Fibroblast of skin of scalp (primary cell): ENCODE measurements at regions not wholly inside any gene's neighbourhood (a gene's known extent, or its start where the extent isn't known, plus 50 kb on each side); places are given as distances from the start of the nearest gene placed in this dataset.

ENCODE experiments used
- DNase-seq: peaks from one replicate; pipeline ENCODE4 v3.0.0-alpha.2; 2013

DNA sequence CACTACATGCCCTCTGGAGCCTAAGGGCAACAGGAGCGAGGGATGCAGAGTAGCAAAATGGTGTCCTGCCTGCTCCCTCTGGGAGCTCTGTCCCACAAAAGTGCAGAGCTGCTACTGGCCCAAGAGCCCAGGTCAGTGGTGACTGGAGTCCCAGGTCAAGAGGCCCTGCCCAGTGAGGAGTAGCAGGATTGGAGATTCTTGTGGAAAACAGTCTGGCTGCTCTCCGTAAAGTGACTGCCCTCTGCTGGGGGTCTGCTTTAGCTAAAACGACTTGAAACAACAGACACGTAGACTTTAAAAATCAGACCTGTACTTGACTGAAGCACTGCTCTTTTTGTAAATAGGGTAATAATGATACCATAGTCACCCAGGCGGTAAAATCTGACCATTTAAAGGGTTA, 917.0 kb downstream of the MAT2B start:
- peak; percentile 57 for DNase-seq

DNA sequence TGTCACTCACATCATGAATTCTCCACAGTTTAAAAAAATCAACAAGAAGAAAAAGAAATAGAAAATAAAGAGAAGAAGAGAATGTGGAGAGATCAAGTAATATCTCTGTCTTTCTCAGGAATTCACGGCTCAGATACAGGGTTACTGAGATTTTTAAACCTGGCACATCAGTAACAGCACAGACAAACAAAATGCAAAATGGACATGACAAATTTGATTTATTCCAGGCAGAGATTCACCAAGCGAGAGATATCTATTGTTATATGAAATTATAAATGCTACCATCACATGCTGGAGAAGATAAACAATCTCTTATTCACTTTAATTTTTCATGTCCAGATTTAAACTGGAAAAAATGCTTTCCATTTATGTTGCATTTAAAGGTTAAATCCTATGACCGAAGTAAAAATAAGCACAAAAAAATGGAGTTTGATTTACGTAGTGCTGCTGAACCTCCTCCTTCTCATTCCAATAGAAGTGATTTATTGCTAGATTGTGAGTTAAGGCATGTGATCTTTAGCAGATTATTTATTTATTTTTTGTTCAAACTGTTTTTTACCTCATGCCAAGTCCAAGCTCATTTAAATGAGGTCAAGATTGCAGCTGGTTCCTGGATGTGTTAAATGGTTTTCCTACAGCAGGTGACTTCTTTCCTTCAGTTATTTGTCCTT, 926.4 kb downstream of the MAT2B start:
- DNase-seq, result no peak

DNA sequence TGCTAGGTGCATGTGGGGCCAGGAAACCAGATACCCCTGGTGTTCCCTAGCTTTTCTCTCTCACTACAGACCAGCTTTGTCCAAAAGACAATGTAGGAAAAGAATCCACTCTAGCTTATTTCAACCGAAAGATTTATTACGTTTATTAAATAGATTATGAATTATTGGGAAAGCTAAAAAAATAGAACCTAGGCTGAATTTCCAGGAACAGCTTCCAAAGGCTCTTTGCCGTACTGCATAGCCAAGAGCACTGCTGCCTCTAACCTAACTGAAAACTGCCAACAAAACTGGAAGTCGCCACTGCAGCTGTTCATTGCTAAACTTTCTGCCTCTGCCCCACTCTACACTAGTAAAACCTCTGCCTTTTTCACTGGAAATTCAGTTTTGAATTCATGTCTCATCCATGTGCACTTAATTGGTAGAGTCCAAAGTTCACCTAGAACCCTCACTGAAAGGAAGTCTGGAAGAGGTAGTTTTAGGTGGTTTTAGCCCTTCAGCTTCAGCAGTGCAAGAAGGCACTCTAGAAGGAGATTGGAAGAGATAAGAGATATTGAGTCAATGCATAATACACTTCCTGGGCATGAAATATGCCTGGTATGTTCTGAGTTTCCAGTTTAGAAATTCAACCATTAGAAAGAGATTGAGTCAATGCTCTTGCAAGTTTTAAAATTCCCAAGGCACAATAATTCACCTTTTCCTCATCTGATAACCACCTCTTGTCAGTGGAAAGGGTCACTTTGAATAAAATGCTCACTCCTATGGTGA, 927.9 kb downstream of the MAT2B start:
- DNase-seq, result no peak

DNA sequence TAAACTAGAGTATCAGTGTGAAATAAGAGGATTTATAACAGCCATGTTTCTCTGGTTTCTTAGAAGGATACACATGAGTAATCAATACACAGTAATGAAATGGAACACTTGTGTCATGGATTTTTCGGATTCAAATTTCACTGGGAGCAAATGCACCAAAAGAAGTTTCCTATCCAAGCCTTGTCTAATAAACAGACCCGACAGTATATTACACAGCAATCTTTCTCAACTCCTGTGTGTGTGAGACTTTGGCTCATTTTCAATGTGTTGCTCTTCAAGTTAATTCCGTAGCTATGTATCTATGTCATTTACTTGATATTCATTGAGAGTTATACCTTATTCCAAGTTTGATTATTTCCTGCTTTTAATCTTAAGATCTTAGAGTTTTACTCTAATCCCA, 930.2 kb downstream of the MAT2B start:
- DNase-seq, result no peak

DNA sequence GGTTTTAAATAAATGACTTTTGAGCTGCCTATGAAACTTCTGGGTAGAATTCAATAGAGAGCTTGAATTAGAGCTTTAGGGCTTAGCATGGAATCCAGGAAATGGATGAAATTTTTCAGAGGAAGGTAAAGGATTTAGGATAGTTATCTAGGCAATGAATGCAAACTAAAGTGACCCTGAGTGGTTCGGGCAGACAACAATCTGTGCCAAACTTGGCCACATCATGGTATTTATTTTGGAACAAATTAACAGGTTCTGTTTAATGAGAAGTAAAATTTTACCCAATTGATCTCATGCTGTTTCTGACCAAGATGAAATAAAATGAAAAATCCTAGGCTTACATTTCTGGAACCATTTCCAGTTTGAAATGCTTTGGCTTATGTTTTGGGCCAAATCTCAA, 934.4 kb downstream of the MAT2B start:
- no peak for DNase-seq

DNA sequence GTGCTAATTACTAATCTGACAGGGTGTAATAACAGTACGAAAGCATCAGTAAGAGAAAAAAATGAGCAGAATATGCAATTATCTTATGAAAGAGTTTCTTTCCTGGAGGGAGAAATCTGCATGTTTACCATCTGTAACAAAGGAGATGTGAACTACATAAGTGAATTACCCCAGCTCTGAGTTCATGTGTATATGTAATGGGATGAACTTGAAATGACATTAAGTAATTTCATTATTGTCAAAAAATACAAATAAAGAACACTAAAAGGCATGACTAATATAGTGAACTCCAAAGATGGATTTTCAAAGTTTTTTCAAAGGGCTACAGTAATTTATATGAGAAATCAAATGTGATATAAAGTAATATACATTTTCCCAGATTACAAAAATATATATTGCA, 944.0 kb downstream of the MAT2B start:
- no peak for DNase-seq

DNA sequence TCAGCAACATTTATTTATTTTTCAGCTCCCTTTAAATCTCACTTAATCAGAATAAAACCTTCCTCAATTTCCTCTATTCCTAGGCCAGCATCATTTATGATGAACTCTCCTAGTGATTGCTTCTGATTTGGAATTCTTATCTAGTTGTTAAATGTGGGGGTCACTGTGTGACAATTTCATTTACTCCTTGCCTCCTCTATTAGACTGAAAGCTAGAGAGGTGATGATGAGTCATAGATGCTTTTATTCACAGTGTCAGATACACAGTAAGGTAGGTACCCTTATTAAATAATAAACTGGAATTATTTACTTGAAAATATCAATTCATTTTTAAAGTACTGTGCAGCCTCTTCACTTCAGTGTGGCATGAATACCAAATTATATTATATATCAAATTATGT, 960.6 kb downstream of the MAT2B start:
- DNase-seq, result no peak

DNA sequence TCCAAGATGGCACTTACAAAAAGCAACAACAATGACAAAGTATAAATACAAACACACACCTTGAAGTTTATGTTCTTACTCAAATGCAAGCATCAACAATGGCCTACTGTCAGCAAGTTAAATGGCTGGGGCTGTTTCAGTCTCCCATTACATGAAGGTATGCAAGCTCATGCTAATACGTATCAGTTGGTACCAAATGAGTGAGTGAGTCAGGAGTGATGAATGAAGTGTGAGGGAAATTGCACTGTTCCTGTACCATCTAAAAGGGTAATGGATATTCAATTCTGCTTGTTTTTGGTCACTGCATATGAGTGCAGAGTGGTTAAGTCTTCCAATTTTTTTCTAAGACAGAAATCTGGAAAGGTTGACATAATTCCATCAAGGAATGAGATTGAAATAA, 964.9 kb downstream of the MAT2B start:
- no peak for DNase-seq

DNA sequence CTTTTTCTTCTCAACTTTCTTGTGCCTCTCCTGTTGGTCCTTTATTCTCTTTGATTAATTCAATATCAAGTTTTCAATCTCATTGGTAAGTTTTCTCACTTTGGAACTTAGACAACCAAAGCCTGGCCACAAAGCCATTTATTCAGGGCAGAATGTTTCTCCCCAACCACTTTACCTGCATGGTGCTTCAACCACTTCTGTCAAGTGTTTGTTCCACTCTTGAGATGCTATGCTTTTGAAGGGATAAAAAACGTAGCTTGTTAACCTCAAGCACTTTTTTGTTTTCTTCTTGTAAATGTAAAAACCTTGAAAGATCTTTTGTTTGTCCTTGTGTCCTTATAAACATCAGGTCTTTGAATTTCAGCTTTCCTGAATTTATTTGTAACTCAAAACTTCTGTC, 966.7 kb downstream of the MAT2B start:
- DNase-seq, result no peak

DNA sequence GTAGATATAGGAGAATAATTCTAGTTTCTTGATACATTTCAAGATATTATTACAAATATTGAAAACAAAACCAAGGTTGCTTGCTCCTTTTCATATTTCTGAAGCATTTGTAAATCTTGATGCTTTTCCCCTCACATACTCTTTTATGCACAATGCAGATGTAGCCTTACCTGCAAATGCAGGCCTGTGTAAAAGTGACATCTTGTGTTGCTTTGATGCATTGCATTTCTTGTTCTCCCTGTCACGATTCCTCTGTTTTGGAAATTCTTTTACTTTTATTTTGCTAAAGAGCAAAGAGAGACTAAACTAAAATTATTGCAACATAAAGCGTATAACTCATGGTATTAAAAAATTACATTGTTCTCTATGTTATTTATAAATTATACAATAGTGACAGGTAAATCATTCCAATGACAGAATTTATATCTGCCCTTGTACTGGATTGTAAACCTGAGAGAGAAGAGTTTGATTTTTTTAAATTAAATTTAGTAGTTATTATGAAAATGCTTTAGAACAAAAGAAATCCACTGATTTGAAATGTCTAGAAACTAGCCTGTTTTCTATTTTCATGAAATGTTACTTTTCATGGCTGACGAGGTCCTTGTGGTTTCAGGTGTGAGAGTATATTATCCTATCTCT, 970.0 kb downstream of the MAT2B start:
- peak; percentile 38 for DNase-seq

DNA sequence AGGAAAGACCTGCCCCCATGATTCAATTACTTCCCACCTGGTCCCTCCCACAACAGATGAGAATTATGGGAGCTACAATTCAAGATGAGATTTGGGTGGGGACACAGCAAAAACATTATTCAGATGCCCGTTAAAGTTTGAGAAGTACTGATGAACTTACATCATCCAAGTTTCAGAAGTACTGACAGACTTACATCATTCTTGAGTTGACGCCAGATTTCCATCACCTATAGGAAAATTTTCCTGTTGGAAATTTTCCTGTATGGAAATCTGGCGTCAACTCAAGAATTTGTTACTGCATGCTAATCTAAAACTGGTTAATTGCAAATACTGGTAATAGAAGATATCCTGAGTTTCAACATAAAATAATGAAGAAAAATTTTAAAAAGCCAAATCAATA, 975.9 kb downstream of the MAT2B start:
- DNase-seq, result no peak

DNA sequence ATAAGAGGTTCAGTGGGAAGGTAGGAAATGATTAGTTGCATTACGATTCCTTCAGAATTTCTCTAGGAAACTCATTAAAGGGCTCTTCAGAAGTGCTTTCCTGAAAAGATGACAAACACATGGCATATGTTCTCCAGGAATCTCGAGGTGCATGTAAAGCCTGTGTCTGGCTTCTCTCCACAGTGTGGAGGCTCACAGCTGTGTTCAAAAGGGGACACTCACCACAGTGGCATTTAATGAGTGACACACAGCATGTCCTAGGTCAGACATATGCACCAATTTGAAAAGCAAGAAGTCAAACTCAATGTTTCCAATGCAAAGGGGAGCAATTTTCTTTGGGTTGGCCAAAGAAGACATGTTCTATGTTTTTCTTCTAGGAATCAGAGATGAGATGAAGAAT, 976.9 kb downstream of the MAT2B start:
- no peak for DNase-seq

DNA sequence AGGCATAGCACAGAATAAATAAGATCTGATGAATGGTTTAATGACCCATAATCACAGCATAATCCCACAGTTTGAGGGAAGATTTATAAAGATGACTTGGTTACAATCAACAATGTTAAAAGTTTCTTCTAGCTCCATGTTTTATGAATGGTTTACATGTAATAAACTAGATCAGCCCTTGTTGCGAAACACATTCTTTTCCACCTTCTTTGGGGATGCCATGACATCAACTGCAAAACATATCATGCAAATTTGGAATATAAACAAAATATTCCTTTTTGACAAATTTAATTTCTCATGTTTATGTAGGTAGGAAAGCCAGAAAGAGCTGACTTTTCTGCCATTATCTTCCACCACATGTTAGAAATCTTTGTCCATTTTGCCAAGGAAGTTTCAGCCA, 979.5 kb downstream of the MAT2B start:
- DNase-seq, result no peak

DNA sequence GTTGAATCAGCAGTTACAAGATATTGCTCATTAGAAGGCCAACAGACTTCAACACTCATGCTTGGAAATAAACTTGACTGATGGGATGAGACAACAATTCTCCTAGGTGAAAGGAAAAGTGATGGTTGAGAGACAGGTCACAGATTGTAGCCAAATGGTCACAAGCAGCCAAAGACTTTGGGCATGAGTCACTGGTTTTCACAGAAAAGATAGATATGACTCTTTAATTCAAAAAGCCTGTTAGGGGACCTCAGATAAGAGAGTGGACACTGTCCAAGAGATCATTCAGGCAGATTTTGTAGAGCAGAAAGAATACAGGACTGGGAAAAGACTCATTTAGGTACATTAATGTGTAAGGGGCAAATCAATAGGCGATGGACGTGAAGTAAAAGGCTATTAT, 982.5 kb downstream of the MAT2B start:
- DNase-seq, result no peak

DNA sequence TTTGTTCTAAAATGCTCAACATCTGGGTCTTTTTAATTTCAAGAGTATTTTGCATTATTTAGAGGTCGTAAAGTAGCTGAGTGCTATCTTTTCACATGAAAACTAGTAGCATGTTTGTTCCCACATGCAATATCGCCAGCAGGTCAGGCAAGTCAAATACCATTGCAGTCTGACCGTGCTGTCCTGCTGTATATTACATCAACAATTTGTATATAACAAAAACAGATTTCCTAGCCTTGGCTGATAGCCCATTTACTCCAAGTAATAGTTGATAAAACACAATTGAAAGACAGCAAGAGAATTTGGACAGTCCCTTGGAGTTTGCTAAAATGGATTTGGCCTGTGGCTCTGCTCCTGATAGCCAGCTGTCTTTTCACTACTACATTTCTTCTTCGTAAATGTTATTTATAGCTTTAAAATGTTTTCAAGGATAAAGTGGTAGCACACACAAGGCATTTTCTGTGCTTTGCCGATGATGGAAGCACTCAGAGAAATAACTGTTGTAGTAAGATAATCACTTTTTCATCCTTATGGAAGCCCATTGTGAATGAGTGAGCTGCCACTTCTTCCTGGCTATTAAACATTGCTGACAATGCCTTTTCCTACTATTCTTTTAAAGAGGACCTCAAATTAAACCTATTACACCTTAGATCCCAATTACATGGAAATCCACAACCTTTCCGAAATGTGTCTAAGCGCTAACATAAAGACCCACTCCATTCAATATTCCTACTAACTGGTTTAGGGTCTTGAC, 992.1 kb downstream of the MAT2B start:
- no peak for DNase-seq

DNA sequence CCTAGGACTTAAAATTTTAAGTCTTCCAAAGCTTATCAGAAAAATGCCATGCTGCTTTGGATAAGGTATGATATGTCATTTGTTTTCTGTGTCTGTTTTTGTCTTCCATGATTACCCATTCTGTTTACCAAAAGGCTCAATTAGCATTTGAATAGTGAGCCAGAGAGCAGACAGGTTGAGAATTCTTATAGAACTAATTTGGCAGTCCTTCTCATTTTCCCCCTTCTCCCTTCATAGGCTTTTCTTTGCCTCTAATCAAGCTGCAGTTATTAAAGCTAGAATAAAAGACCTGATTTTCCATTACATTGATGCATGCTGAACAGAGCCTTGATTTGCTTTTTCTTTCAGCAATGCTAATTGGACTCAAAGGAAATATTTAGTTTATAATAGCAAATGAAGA, 993.0 kb downstream of the MAT2B start:
- no peak for DNase-seq

DNA sequence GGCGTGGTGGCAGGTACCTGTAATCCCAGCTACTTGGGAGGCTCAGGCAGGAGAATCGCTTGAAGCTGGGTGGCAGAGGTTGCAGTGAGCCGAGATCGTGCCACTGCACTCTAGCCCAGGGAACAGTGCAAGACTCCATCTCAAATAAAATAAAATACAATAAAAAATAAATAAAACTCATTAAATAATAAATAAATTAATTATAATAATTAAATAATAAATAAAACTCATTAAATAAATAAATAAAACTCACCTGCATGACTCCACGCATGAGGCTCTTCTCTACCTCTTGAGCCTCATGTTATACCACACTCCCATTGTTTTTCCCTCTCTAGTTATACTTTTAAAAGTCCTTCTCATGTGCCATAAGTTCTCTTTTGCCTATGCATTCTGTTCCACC, 995.4 kb downstream of the MAT2B start:
- DNase-seq, result no peak

DNA sequence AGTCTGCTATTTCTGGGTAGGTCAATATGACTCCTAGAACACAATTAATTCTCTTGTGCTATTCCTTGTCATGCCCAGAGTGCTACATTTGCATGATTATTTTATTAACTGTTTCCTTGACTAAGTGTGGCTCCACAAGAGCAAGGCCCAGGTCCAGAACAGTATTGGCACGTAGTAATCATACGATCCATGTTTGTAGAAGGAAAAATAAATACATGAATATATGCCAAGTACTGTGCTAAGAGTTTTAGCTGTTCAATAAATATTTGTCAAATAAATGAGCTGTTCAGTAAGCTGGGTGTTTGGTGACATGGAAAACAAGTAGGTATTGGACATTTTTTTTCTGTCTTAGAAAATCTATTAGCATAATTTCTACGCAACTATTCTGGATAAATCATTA, 995.9 kb downstream of the MAT2B start:
- no peak for DNase-seq

DNA sequence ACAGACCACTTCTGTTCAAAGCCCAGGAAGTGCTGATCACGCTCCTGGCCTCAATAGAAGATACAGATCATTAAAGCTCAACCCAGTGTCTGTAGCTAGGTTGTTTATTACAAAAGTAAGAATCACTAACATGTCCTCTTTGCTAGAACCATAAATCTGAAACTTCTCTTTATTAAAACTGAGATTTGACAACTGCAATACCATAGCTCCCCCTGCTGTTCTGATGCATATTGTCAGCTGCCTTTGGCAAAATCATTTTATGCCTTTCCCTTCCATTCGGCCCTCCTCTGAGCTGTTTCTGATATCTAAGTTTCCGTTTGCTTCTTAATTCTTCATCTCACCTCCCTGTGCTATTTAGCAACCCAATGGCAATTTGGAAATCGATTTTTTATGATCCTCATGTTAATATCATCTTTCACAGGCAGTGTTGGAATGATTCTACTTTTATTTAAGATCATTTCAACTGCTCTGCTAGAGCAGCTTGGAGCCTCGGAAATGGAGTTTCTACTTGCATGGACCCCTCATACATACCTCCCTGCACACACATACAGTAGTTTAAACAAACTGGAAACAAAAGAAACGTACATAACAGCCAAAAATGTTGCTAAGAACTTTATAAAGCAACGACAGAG, 998.8 kb downstream of the MAT2B start:
- peak; percentile 64 for DNase-seq

DNA sequence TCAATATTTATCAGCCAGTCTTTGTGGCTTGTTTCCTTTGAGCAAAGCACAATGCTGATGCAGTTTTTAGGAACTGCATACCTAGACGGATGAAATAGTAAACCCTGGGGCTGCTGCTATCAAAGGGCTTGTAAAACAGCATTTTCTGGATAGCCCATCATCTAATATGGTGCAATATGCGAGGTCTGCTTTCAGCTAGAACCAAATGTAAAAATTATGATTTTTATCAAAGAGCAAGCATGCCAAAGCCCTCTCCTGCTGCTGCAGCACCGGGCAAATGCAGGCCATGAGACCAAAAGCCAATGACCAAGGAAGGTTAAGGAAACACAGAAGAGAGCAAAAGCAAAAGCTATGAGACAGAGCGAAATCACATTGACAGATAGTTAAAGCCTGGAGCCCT, 1000.4 kb downstream of the MAT2B start:
- DNase-seq, result no peak

DNA sequence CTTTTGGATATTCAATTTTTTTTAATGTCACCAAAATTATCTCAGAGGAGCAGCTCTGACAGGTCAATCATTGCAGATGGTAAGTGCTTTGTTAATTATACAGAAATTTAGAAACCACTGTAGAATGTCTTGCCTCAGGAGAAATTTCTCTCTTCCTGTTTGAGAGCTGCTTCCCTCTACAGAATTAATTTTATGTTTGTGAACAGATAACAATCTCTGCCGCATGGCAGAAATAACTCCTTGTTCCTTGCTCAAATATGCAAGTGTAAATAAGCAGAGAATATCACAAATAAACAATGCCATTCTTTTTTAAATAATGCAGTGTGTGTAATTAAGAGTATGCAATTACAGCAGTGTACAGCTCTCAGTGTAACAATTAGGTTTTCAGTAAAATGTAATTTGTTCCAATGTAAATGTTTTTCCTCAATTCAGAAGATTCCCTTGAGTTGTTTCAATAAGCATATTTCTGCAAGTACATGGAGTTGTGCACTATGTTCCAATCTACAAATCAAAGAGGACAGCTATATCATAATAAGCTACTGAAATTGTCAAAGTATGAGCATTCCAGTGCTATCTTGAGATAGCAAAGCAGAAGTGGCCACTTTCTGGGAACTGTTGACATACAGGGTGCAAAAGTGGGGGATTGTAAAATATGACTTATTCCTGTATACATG, 1012.8 kb downstream of the MAT2B start:
- no peak for DNase-seq

DNA sequence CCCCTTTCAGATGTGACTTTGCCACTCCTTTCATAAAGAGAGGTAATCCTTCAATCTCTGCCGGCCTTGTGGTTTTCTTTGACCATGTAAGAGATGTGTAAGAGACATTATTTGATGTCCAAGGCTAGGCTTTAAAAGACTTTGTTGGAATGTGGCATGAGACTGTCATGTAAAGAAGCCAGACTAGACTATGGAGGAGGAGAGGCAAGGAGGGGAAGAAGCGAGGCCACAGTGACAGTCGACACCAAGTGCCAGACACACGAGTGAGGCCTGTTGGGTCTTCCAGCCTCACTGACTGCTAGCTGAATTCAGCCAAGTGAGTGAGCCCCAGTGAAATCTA, 1013.3 kb downstream of the MAT2B start:
- no peak for DNase-seq
